ENCODE measurements at regions not wholly inside any gene's neighbourhood (a gene's known extent, or its start where the extent isn't known, plus 50 kb on each side); places are given as distances from the start of the nearest gene placed in this dataset.

GRCh38 chr11:91459840-91460239 is 764.8 kb upstream of the FAT3 start:
- Histone ChIP-seq H3K27ac (no peak overlapping the region), H3K4me3 (no peak overlapping the region), H3K27me3 (no peaks in the 10 kb centered on the region), H3K9me3 (no peaks in the 10 kb centered on the region), H3K4me1 (no peaks in the 10 kb centered on the region), H3K9ac (ENCODE audit: low read depth in 2 of 2, low read length in 2 of 2) (no peak overlapping the region), H3K36me3 (no peaks in the 10 kb centered on the region)
- no peak for DNase-seq
- intact Hi-C loops (cut with DNase I) = no loop called here
- no peak for TF ChIP-seq CTCF (IDR thresholded peaks at IDR 0.05)

- H3K9me3 ChIP-seq = no peaks in the 10 kb centered on the region
- no peak for DNase-seq
- TF ChIP-seq CTCF (IDR thresholded peaks at IDR 0.05) = no peak
- H3K4me1 ChIP-seq = no peaks in the 10 kb centered on the region
- H3K9ac ChIP-seq (ENCODE audit: low read depth in 2 of 2, low read length in 2 of 2) = no peak overlapping the region
- no peaks in the 10 kb centered on the region for H3K27me3 ChIP-seq
- H3K27ac ChIP-seq = no peak overlapping the region
- H3K36me3 ChIP-seq = no peaks in the 10 kb centered on the region
- H3K4me3 ChIP-seq = no peak overlapping the region
- intact Hi-C loops (cut with DNase I) = no loop called here
Measured at GRCh38 chr11:91446267-91446666, 778.4 kb upstream of the FAT3 start.

GRCh38 chr11:91435694-91436395 is 788.8 kb upstream of the FAT3 start:
- Histone ChIP-seq H3K27me3 (no peaks in the 10 kb centered on the region), H3K4me3 (no peak overlapping the region), H3K4me1 (no peaks in the 10 kb centered on the region), H3K27ac (no peak overlapping the region), H3K9ac (ENCODE audit: low read depth in 2 of 2, low read length in 2 of 2) (no peak overlapping the region), H3K9me3 (no peaks in the 10 kb centered on the region), H3K36me3 (no peaks in the 10 kb centered on the region)
- no peak for DNase-seq
- intact Hi-C loops (cut with DNase I) = no loop called here
- no peak for TF ChIP-seq CTCF (IDR thresholded peaks at IDR 0.05)

GRCh38 chr11:91433284-91434010 is 791.2 kb upstream of the FAT3 start:
- no peak overlapping the region for H3K9ac ChIP-seq (ENCODE audit: low read depth in 2 of 2, low read length in 2 of 2)
- H3K4me1 ChIP-seq = no peaks in the 10 kb centered on the region
- intact Hi-C loops (cut with DNase I) = no loop called here
- H3K36me3 ChIP-seq = no peaks in the 10 kb centered on the region
- H3K27me3 ChIP-seq = no peaks in the 10 kb centered on the region
- H3K27ac ChIP-seq = no peak overlapping the region
- TF ChIP-seq CTCF (IDR thresholded peaks at IDR 0.05) = no peak
- no peak overlapping the region for H3K4me3 ChIP-seq
- no peak for DNase-seq
- H3K9me3 ChIP-seq = no peaks in the 10 kb centered on the region

GRCh38 chr11:91421641-91422040 is 803.0 kb upstream of the FAT3 start:
- H3K4me1 ChIP-seq = no peaks in the 10 kb centered on the region
- H3K27ac ChIP-seq = no peak overlapping the region
- no peaks in the 10 kb centered on the region for H3K36me3 ChIP-seq
- no peak overlapping the region for H3K4me3 ChIP-seq
- H3K27me3 ChIP-seq = no peaks in the 10 kb centered on the region
- no peak for TF ChIP-seq CTCF (IDR thresholded peaks at IDR 0.05)
- intact Hi-C loops (cut with DNase I) = no loop called here
- H3K9ac ChIP-seq (ENCODE audit: low read depth in 2 of 2, low read length in 2 of 2) = no peak overlapping the region
- H3K9me3 ChIP-seq = no peaks in the 10 kb centered on the region
- DNase-seq = no peak
